ENCODE measurements at regions not wholly inside any gene's neighbourhood (a gene's known extent, or its start where the extent isn't known, plus 50 kb on each side); places are given as distances from the start of the nearest gene placed in this dataset.

DNA sequence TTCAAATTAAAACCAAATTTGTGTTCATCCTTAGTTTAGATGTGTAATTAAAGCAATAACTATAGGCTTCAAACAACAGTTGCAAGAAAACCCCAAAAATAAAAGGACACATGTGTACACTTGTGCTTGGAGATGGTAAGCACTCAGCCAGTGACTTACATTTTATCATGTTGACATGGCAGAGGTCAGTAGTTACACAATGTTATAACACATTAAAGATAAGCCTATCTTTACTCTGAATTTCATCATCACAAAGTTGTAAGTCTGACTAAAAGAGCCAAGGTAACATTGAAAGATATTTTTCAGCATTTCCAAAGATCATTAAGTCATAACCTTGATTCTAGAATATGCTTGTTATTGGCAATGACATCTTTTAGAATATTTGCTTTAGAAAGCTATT, 98.5 kb upstream of the PNPLA4 start:
- Histone ChIP-seq H3K27me3 (replicated peaks) (no peaks in the 10 kb centered on the region), H3K27ac (no peak overlapping the region), H3K36me3 (replicated peaks) (no peaks in the 10 kb centered on the region), H3K4me3 (ENCODE audit: low read depth, low read length) (no peak overlapping the region)
- in situ Hi-C loops (cut with HindIII; ENCODE audit: low pct_ligation_motif_present, low sequenced_read_pairs): no loop called here
- no peak for DNase-seq
- TF ChIP-seq, protein P1, sequence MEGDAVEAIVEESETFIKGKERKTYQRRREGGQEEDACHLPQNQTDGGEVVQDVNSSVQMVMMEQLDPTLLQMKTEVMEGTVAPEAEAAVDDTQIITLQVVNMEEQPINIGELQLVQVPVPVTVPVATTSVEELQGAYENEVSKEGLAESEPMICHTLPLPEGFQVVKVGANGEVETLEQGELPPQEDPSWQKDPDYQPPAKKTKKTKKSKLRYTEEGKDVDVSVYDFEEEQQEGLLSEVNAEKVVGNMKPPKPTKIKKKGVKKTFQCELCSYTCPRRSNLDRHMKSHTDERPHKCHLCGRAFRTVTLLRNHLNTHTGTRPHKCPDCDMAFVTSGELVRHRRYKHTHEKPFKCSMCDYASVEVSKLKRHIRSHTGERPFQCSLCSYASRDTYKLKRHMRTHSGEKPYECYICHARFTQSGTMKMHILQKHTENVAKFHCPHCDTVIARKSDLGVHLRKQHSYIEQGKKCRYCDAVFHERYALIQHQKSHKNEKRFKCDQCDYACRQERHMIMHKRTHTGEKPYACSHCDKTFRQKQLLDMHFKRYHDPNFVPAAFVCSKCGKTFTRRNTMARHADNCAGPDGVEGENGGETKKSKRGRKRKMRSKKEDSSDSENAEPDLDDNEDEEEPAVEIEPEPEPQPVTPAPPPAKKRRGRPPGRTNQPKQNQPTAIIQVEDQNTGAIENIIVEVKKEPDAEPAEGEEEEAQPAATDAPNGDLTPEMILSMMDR (IDR thresholded peaks at IDR 0.05; ENCODE audit: low read depth, low read length, missing control alignments): no peak

DNA sequence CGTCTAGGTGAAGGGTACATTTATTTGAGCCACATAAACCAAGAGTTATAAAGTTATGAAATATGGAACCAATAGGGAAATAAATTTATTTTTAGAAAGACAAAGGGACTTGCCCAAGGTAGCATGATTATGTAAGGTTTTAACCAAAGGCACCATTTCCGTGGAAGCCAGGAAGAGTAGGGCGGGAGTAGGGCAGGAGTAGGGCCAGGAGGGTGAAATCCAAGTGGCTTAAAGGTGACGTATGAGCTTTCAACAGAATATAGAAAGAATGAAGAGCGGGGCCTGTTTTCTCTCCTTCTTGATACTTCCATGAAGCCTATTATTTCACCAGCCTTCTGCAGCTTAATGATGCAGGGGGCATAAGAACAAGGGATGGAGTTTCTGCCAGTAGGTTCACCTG, 91.7 kb upstream of the PNPLA4 start:
- no peak overlapping the region for H3K4me3 ChIP-seq (ENCODE audit: low read depth, low read length)
- H3K27me3 ChIP-seq (replicated peaks): no peaks in the 10 kb centered on the region
- no peak for DNase-seq
- no peak overlapping the region for H3K27ac ChIP-seq
- H3K36me3 ChIP-seq (replicated peaks): no peaks in the 10 kb centered on the region
- in situ Hi-C loops (cut with HindIII; ENCODE audit: low pct_ligation_motif_present, low sequenced_read_pairs): no loop called here
- TF ChIP-seq, protein P1 (IDR thresholded peaks at IDR 0.05; ENCODE audit: low read depth, low read length, missing control alignments): no peak

DNA sequence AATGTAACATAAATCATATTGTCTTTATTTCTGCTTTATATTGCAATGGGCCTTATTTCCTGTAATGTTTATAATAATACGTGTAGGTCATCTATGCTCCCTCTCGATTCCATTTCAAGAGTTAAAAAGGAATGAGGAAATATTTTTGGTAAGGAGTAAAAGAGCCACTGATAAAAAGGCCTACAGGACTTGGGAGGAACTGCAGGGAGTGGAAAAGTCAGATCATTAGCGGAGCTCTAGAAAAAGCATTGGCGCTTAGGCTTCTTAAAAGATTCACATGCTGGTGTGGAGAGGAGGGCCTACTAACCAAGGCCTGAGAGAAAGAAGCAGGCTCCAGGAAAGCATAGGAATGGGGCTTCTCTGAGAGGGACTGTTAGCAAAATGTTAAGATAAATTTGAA, 82.9 kb upstream of the PNPLA4 start:
- no peak for DNase-seq
- no peaks in the 10 kb centered on the region for H3K27me3 ChIP-seq (replicated peaks)
- no peaks in the 10 kb centered on the region for H3K36me3 ChIP-seq (replicated peaks)
- H3K27ac ChIP-seq: no peak overlapping the region
- in situ Hi-C loops (cut with HindIII; ENCODE audit: low pct_ligation_motif_present, low sequenced_read_pairs): no loop called here
- TF ChIP-seq, protein P1 (IDR thresholded peaks at IDR 0.05; ENCODE audit: low read depth, low read length, missing control alignments): peak; percentile 37
- no peak overlapping the region for H3K4me3 ChIP-seq (ENCODE audit: low read depth, low read length)

DNA sequence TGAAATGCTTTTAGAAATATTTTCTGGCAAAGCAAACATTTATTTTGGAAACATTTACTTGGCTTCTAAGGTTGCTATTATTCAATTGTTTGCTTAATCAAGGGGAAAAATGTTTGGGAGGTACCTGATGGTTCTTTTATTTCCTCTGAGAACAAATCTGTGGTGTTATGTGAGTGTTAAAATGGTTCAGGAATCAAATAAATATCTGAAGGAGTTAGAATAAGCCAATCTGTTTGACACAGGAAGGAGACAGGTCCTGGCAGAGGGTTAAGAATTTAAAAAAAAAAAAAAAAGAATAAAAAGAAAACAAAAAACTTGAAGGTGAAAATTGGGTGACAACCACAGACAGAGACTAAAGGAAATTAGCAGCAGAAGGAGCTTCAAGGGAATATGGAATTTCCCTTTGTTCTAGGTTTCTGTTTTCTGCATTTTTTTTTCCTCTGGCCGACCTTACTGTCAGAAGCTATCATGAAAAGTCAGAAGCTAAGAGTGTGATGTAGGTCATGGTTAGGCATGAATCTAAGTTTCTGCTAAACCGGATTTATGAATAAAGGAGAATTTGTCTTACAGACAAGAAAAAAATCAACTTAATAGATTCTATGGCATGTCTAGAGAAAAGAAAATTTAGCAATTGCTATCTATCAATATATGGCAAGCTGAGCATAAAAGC, 78.6 kb upstream of the PNPLA4 start:
- Histone ChIP-seq H3K27ac (no peak overlapping the region), H3K27me3 (replicated peaks) (no peaks in the 10 kb centered on the region), H3K36me3 (replicated peaks) (no peaks in the 10 kb centered on the region), H3K4me3 (ENCODE audit: low read depth, low read length) (no peak overlapping the region)
- in situ Hi-C loops (cut with HindIII; ENCODE audit: low pct_ligation_motif_present, low sequenced_read_pairs): no loop called here
- no peak for DNase-seq
- TF ChIP-seq, protein P1 (IDR thresholded peaks at IDR 0.05; ENCODE audit: low read depth, low read length, missing control alignments): no peak

DNA sequence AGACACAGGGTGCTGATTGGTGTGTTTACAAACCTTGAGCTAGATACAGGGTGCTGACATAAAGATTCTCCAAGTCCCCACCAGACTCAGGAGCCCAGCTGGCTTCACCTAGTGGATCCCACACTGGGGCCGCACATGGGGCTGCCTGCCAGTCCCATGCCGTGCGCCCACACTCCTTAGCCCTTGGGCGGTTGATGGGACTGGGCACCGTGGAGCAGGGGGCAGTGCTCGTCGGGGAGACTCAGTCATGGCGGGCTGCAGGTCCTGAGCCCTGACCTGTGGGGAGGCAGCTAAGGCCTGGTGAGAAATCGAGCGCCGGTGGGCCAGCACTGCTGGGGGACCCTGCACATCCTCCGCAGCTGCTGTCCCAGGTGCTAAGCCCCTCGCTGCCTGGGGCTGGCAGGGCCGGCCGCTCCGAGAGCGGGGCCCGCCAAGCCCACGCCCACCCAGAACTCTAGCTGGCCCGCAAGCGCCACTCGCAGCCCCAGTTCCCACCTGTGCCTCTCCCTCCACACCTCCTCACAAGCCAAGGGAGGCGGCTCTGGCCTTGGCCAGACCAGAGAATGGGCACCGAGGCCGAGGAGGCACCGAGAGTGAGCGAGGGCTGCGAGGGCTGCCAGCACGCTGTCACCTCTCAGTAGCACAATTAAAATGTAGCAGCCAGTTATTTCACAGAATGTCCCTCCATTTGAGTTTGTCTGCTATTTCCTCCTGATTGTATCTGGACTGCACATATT, 76.1 kb upstream of the PNPLA4 start:
- H3K4me3 ChIP-seq (ENCODE audit: low read depth, low read length): no peak overlapping the region
- TF ChIP-seq, protein P1 (IDR thresholded peaks at IDR 0.05; ENCODE audit: low read depth, low read length, missing control alignments): no peak
- H3K27me3 ChIP-seq (replicated peaks): no peaks in the 10 kb centered on the region
- in situ Hi-C loops (cut with HindIII; ENCODE audit: low pct_ligation_motif_present, low sequenced_read_pairs): no loop called here
- DNase-seq: no peak
- H3K36me3 ChIP-seq (replicated peaks): no peaks in the 10 kb centered on the region
- no peak overlapping the region for H3K27ac ChIP-seq

Data from brain microvascular endothelial cell (primary cell).